ELF-1 (cell line): ENCODE measurements at regions not wholly inside any gene's neighbourhood (a gene's known extent, or its start where the extent isn't known, plus 50 kb on each side); places are given as distances from the start of the nearest gene placed in this dataset.
"Not testable (repeated sequence)": the region's sequence is repeated elsewhere in the genome, so short reads cannot be mapped to it uniquely, and the experiment has no call there.

ENCODE experiments used
- DNase-seq: peaks from one replicate; pipeline ENCODE4 v3.0.0-alpha.2; 2016; ENCODE audit warnings: low read depth, low spot score

- no peak for DNase-seq
Measured at GRCh38 chr6:109875973-109876372, 102.1 kb upstream of the GPR6 start.

DNA sequence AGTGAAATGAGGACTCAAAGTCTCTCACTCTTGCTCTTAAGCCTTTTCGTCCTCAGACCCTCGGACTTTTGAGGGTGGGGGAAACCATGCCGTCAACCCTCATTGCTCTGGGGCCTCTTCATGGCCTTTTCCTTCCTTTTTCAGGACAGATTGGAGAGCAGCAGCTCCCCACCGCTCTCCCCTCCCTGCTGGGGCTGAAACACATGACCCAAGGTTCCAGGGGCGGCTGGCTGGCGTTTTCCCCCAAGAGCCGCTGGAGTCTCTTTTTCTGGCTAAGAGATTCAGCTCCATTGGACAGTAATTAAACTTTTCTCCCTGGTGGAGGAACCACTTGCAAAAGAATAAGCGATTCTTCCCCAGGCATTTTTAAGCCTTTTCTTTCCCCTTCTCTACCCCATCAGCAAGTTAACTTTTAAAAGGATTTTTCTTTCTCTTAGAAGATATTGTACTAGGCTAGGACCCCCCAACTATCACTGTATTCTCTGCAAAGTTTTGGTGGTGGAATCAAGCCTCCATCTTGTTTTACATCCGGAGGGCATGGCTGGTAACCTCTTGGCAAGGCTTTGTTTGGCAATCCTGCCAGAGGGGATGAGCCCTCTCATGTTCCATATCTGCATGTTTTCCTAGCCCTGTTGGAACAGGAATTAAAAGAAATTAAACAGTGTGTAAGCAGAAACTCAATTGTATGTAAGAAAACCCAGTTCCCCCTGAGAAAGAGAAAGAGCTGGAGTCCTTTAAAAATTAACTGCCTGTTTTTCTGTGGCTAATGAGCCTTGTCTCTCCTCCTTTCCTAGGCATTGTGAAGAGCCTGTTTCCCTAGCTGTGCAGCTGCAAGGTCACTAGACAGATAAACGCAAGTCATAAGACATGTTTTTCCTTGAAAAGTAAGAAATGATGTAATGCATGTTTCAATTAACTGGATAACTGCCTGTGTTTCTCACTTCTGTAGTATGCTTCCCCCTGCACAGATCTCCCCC is 100.8 kb upstream of the GPR6 start:
- no peak for DNase-seq

DNA sequence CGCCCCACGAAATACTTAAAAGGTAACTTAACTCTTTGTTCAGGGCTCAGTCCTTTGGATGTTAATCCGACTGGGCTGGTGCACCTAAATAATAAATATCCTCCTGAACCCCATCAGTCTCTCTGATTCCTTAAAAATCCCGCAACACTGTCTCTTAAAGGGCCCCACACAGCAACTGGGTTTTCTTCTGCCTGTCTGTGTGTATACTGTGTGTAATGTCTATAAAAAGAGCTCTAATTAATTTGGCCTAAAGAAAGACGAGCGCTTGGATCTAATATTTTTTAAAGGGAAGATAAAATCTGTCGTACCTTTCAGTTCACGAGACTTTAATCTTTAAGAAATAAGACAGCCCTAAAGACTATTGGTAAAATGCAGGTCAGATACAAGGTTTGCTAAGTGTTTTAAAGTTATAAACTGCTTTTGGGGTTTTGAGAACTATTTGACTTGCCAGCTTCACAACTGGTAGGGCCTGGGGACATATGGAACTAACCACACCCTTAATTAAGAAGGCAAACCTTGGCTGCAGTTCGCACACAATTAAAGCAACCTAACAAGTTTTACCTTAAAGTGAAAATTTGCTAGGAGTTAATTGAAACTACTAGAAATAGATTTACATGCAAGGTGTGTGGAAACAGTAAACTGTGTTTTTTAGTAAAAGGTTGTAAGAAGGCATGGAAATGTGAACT is 100.0 kb upstream of the GPR6 start:
- DNase-seq = not testable (repeated sequence)

- DNase-seq = not testable (repeated sequence)
Measured at GRCh38 chr6:109879081-109879480, 99.0 kb upstream of the GPR6 start.

- no peak for DNase-seq
Measured at GRCh38 chr6:109879521-109879920, 98.6 kb upstream of the GPR6 start.

GRCh38 chr6:109881069-109881468 is 97.0 kb upstream of the GPR6 start:
- DNase-seq = not testable (repeated sequence)

DNA sequence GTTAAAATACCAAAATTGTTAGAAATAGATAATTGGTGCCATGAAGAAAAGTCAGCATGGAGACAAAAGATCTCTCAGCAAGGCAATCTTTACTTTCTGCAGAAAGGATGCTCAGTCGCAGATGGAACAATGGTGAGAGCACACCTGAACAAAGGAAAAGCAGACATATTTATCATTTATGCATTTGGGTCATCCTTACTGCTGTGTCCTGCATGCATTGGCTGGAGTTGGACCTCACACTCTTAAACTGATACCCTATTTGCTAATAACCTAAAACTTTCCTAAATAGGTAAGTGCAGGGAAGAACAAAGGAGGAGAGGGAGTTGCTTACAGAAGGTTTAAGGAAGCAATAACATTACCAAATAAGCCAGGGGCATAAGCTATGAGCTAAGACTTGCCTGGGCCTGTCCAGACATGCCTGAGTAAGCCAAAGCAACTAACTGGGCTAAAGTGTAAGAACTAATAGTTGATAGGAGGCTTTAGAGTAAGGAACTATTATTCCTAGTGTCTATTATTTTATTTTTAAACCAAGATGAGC is 96.1 kb upstream of the GPR6 start:
- not testable (repeated sequence) for DNase-seq

- DNase-seq = no peak
Measured at GRCh38 chr6:109891924-109892323, 86.2 kb upstream of the GPR6 start.

DNA sequence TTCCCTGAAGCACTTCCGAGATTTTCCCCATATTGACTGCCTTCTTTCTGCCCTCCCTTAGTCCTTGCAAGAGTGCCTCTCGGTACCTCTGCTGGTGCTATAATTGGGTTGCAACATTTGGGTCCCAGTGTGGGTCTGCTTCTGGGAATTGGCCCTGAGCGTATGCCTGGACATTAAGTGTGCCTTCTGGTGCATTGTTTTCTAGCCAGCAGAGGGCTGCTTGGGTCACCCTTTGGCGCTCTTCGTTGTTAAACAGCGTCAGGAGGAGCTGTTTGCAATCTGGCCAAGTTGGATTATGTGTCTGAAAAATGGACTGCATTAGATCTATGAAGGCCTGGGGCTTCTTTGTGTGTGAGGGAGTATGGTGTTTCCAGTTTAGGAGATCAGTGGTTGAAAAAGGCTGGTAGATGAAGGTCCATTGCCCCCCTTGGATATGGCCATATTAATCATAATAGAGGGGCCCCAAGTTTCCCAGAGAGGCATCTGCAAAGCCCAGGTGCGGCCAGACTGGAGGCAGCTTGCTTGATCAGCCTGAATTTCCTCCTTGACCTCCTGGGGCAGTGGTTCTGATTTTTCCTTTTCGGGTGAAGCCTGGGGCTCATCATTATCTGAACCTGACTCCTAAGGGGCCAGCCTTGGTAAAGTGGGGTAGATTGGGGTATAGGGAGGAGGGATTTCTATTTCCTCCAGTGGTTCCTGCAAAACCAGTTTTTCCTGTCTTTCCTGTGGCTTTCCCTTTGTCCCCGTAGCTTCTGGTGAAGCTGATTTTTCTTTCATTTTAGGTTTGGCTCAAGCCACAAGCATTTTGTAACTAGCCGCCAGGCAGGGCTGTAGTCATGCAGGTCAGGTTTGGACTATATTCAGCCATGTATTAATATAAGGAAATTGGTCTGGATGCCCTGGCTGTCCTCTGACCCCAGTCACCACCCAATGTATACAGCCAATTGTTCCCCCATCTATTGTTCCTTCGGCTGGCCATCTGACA is 85.4 kb upstream of the GPR6 start:
- DNase-seq = peak; percentile 80

DNA sequence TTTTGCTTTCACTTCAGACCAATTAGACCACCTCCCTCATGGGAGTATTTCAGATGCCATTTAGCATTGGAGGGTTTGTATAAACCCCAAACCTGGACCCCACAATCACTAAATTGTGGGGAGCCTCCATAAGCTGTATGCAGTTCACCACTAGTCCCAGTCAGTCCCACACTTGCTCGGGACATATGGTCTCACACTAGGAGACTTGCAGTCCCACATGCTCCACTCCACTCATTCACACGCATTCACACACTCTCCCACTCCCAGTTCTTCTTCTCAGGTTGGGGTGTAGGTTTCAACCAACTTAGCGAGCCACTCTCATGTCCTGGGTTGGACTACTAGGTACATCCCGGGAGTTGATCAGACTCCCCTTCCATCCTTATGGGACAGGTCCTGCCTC is 84.5 kb upstream of the GPR6 start:
- no peak for DNase-seq

GRCh38 chr6:109894181-109894580 is 83.9 kb upstream of the GPR6 start:
- no peak for DNase-seq

DNA sequence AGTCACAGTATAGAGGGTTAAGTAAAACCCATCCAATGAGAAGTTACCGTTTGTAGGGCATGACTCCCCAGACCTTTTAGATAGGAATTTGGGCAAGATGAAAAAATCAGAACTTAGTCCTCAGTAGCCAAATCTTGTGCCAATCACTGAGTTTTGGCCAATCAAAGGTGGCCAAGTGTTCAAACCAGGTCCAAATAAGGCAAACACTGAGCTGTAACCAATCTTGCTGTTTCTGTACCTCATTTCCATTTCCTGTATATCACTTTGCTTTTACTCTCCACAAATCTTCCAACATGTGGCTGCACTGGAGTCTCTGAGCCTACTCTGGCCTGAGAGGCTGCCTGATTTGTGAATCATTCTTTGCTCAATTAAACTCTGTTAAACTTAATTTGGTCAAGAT is 81.8 kb upstream of the GPR6 start:
- no peak for DNase-seq

GRCh38 chr6:109897025-109897424 is 81.1 kb upstream of the GPR6 start:
- no peak for DNase-seq

- no peak for DNase-seq
Measured at GRCh38 chr6:109897561-109898080, 80.5 kb upstream of the GPR6 start.

DNA sequence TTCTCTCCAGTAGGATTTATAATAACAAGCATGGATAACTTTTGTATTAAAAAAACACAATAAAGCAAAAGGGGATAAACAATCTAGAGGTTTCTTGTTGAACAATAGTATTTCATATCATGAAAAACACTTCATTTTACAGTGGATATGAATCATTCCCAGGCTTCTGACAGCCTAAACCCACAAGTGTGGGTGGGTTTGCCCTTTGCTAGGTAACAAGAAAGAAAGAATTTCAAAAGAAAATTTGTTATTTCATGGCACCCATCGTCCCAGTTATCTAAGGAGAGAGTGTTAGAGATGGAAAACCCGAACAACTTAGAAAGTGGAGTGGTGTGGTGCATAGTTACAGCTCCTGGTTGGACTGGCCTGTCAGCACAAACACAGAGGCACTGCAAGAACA is 76.1 kb upstream of the GPR6 start:
- no peak for DNase-seq

DNA sequence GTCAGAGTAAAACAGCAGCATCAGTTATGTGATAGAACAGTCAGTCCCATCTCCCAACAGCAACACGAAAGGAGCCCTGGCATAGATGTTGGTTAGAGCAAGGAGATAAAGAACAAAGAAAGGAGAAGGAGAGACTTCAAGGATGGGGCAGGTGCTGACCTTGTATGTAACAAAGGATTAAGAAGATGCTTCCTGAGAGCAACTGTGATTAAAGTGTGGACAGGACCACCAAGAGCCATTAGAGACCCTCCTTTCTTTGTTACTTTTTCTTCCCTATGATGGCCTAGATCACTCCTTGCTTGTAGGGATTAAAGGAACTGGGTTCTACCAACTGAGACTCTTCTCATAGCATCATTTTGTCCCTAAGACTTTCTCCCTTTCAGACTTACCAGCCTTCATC is 75.2 kb upstream of the GPR6 start:
- DNase-seq = no peak

GRCh38 chr6:109910571-109910970 is 67.5 kb upstream of the GPR6 start:
- DNase-seq = no peak

GRCh38 chr6:109912118-109912517 is 66.0 kb upstream of the GPR6 start:
- DNase-seq = no peak

DNA sequence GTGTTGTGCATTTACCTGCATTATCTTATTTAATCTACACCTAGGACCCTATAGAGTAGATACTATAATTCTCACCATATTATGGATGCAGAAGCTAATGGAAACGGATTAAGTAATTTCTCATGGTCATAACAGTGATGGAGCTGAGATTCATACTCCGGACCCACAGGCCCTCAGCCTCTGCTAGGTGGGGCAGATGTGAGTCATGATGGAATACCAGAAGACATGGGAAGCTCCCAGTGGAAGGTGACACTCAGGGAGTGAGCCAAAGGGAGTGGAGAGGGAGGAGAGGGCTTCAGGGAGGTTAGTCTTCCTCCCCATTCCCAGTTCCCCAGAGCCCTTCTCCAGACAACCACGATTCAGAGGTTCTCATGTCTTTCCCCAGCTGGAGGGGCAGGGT is 65.2 kb upstream of the GPR6 start:
- DNase-seq = no peak

- not testable (repeated sequence) for DNase-seq
Measured at GRCh38 chr6:109915748-109916147, 62.4 kb upstream of the GPR6 start.

DNA sequence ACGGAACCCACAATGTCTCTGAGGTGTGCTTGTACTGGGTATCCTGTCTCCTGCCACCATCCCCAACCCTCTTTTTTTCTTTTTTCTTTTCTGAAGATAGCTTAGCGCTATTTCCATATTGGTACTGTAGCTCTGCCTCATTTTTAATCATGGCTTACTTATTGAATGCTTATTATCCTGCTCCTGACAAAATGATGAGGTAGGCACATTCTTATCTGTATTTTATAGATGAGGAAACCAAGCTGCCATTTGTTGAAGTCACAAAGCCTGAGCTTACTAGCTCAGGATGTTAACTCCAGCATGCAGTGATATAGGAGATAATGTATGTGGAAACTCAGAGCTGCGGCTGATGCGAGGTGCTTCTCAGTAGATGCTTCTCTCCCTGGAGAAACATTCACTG is 61.4 kb upstream of the GPR6 start:
- no peak for DNase-seq
